ENCODE measurements at regions not wholly inside any gene's neighbourhood (a gene's known extent, or its start where the extent isn't known, plus 50 kb on each side); places are given as distances from the start of the nearest gene placed in this dataset.
A peak's percentile ranks its signal among the peaks of the same experiment; 100 is the strongest.

DNA sequence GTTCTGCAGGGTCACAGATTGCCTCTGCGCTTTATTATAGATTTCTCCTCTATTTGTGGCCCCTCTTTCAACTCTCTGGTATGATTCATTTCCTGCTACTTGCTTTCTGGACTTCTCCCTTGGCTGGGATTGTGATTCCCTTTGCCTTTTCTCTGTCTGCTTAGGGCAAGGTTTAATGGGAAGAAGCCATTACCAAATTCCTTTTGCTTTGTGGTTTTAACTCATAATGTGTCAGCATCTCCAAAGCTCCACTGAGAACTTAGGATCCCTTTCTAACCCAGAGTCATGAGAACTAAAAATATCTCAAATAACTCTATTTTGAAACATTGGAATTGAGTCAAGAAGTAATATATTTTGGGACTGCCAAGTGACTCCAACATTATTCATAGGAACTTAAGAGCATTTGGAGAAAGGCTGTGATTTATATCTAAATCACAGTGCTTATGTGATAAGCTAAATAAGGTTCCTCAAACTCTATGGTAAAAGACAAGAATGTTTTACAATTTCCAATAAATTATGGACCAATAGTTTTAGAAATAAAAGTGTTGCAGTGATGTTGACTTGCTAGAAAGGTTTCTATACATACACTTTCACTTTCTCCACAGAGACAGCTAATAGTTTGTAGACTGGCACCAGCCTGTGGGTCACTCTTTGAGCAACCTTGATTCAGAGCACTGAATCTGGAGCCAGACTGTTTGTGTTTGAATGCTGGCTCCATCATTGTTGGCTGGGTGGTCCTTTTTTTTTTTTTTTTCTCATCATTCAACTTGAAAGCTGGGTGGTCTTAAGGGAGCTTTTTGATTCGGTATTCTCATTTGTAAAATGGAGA lies 93.9 kb downstream of the DACT1 start:
- Histone ChIP-seq H3K9me3 (replicated peaks; ENCODE audit: control insufficient read depth, insufficient read depth, low read length) (no peaks in the 10 kb centered on the region), H3K4me3 (replicated peaks in 1 of 3; ENCODE audit: insufficient read depth in 1 of 3, low read depth in 1 of 3, low read length in 3 of 3) (no peak overlapping the region), H2AFZ (ENCODE audit: low read depth, low read length) (no peak overlapping the region), H3K27me3 (ENCODE audit: control insufficient read depth in 2 of 2, insufficient read depth in 2 of 2, low read length in 2 of 2) (peaks cover 0 to 1% of the 10 kb centered on the region in 2 experiments), H3K79me2 (ENCODE audit: control insufficient read depth, insufficient read depth, low read length) (no peaks in the 10 kb centered on the region), H3K36me3 (ENCODE audit: control insufficient read depth in 2 of 2, extremely low read depth in 1 of 2, insufficient read depth in 2 of 2, low read length in 2 of 2) (no peaks in the 10 kb centered on the region), H3K4me2 (ENCODE audit: insufficient read depth, low read length) (peak overlapping the region; percentile 38), H3K4me1 (ENCODE audit: control insufficient read depth, extremely low read depth, insufficient read depth, low read length) (peaks cover 21% of the 10 kb centered on the region), H3K9me1 (replicated peaks; ENCODE audit: control insufficient read depth, extremely low read depth, insufficient read depth, low read length) (no peaks in the 10 kb centered on the region), H3K9ac (replicated peaks; ENCODE audit: extremely low read depth, insufficient read depth, low read length) (no peak overlapping the region), H3K27ac (ENCODE audit: insufficient read depth, low read depth, low read length) (peak overlapping the region; percentile 50), H4K20me1 (replicated peaks; ENCODE audit: control insufficient read depth, extremely low read depth, insufficient read depth, low read length) (no peaks in the 10 kb centered on the region)
- TF ChIP-seq FOS (IDR thresholded peaks at IDR 0.05; ENCODE audit: borderline replicate concordance, insufficient read depth, low read length) (peak; percentile 68), POLR2A (IDR thresholded peaks at IDR 0.05; ENCODE audit: low read depth, low read length) (no peak), POLR2AphosphoS5 (IDR thresholded peaks at IDR 0.05; ENCODE audit: insufficient read depth, low read depth, low read length) (peak; percentile 51), JUN (IDR thresholded peaks at IDR 0.05; ENCODE audit: borderline replicate concordance, insufficient read depth, insufficient read length, low read depth) (peak; percentile 41), GATA2 (IDR thresholded peaks at IDR 0.05; ENCODE audit: insufficient read depth, insufficient read length, low read depth, low read length) (peak; percentile 41)
- no TSS peak for BruUV-seq (replicated peaks)
- ChIA-PET POLR2A (no interaction called here), CTCF (interaction anchor here (0.7 to 1.0 kb wide), 3 partner anchors 14 to 230 kb away, joined by 3 to 7 read pairs (median 3); no protein-coding TSS in a partner anchor)
- intact Hi-C loops (cut with micrococcal nuclease) (loop anchor here (1.0 kb wide), 1 partner anchor 18 kb away; no protein-coding TSS in a partner anchor), dilution Hi-C loops (cut with MboI; ENCODE audit: extremely low pct_ligation_motif_present, low sequenced_read_pairs) (no loop called here)
- peak; percentile 93 for FAIRE-seq
- DNase-seq (ENCODE audit: low read depth, low spot score), result peak; percentile 76

DNA sequence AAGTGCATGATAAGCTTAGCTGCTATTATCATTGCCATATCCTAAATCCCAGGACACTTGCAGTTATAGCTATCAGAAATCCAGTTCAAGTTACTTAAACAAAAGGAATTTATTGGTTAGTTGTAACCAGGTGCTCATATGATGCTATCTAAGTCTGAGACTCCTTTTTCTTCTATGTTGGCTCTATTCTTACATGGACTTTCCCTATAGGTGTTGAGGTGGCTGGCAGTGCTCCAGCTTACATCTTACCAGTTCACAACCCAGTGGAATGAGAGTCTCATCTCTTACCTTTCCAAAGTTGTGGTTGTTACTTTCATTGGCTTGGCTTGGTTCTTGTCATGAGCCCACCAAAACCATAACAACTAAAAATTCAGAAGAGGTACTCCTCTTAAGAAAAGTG lies 94.6 kb downstream of the DACT1 start:
- dilution Hi-C loops (cut with MboI; ENCODE audit: extremely low pct_ligation_motif_present, low sequenced_read_pairs) (no loop called here), intact Hi-C loops (cut with micrococcal nuclease) (no loop called here)
- Histone ChIP-seq H3K27ac (ENCODE audit: insufficient read depth, low read depth, low read length) (peak overlapping the region; percentile 50), H3K9me3 (replicated peaks; ENCODE audit: control insufficient read depth, insufficient read depth, low read length) (no peaks in the 10 kb centered on the region), H3K79me2 (ENCODE audit: control insufficient read depth, insufficient read depth, low read length) (no peaks in the 10 kb centered on the region), H3K36me3 (ENCODE audit: control insufficient read depth in 2 of 2, extremely low read depth in 1 of 2, insufficient read depth in 2 of 2, low read length in 2 of 2) (no peaks in the 10 kb centered on the region), H3K4me2 (ENCODE audit: insufficient read depth, low read length) (peak overlapping the region; percentile 38), H3K4me1 (ENCODE audit: control insufficient read depth, extremely low read depth, insufficient read depth, low read length) (peaks cover 21% of the 10 kb centered on the region), H3K27me3 (ENCODE audit: control insufficient read depth in 2 of 2, insufficient read depth in 2 of 2, low read length in 2 of 2) (peaks cover 0 to 1% of the 10 kb centered on the region in 2 experiments), H3K4me3 (replicated peaks in 1 of 3; ENCODE audit: insufficient read depth in 1 of 3, low read depth in 1 of 3, low read length in 3 of 3) (no peak overlapping the region), H4K20me1 (replicated peaks; ENCODE audit: control insufficient read depth, extremely low read depth, insufficient read depth, low read length) (no peaks in the 10 kb centered on the region), H2AFZ (ENCODE audit: low read depth, low read length) (no peak overlapping the region), H3K9ac (replicated peaks; ENCODE audit: extremely low read depth, insufficient read depth, low read length) (no peak overlapping the region), H3K9me1 (replicated peaks; ENCODE audit: control insufficient read depth, extremely low read depth, insufficient read depth, low read length) (no peaks in the 10 kb centered on the region)
- BruUV-seq (replicated peaks), result no TSS peak
- ChIA-PET POLR2A (no interaction called here), CTCF (interaction anchor here (0.7 to 1.0 kb wide), 2 partner anchors 14 to 38 kb away, joined by 3 to 7 read pairs; no protein-coding TSS in a partner anchor)
- no peak for TF ChIP-seq MYC (IDR thresholded peaks at IDR 0.05; ENCODE audit: low read depth, low read length)
- no peak for TF ChIP-seq POLR2A (IDR thresholded peaks at IDR 0.05; ENCODE audit: low read depth, low read length)
- TF ChIP-seq FOS (IDR thresholded peaks at IDR 0.05; ENCODE audit: borderline replicate concordance, insufficient read depth, low read length), result no peak
- no peak for TF ChIP-seq EZH2 (IDR thresholded peaks at IDR 0.05; ENCODE audit: borderline replicate concordance, low read depth, low read length, severe bottlenecking)
- DNase-seq (ENCODE audit: low read depth, low spot score) (no peak), FAIRE-seq (no peak)
